Activated gamma-delta T cell (primary cell): ENCODE measurements at regions not wholly inside any gene's neighbourhood (a gene's known extent, or its start where the extent isn't known, plus 50 kb on each side); places are given as distances from the start of the nearest gene placed in this dataset.

Experiments
- DNase-seq: peaks from one replicate; lab custom pipeline; 2025; lab: John Stamatoyannopoulos, UW

DNA sequence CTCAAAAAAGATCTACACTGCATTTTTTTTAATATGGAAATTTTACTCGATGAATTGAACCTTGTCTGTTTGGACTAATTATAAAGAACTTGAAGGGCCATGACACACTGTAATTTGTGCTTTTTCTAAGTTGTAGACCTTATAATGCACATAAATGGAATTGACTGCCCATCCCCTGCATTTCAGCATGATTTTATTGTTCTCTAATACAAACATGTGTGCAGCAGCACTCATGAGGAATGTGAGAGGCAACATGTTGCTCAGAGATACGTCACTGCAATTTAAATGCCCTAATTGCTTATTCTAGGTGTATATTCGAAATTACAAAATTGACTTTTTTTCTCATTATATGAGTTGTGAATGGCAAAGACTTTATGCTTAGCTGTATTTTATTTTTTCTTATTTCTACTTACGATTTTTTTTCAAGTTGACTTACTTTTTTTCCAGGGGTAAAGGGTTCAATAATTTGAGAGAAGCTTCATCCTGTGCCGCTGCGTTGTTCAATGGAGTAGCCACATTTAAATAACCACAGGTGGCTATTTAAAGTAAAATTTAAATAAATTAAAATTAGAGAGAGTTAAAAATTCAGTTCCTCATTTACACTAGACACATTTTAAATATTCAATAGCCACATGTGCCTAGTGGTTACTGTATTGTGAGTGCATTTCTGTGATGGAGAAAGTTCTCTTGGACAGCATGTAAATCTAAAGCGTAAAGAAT is 1346.4 kb downstream of the ROBO1 start:
- DNase-seq: no peak

DNA sequence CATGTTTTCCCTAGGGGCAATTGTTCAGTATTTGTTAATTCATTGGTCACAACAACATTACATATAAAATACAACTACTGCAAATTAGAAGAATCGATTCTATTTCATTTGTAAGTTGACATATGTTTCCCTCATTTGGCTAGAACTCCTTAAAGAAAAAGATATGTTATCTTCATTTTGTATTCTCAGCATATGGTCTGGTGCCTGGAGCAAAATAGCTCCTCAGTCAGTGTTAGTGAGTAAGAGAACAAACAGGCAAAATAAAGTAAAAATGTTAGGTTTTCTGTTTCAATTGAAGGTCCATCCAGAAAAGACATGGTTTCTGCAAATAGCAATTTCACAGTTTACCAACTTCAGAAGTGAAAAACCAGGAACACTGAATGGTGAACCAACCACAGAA is 1343.1 kb downstream of the ROBO1 start:
- no peak for DNase-seq

DNA sequence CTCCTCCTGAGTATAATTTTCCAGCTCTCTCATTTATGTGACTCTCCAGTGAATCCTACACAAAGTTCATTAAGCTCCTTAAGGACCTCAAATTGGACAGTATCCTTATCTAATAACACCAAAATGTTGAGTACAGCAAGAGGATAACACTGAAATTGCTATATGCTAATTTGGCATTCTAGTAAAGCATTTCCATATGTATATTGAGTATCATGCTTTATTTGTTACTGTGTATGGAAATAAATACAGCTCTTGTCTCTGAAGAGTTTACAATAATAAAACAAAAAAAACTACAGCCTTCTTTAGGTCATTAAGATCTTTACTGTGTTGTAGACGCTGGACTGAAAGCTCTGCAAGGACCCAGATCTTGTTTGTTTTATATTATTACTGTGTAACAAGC is 1341.3 kb downstream of the ROBO1 start:
- DNase-seq: no peak

DNA sequence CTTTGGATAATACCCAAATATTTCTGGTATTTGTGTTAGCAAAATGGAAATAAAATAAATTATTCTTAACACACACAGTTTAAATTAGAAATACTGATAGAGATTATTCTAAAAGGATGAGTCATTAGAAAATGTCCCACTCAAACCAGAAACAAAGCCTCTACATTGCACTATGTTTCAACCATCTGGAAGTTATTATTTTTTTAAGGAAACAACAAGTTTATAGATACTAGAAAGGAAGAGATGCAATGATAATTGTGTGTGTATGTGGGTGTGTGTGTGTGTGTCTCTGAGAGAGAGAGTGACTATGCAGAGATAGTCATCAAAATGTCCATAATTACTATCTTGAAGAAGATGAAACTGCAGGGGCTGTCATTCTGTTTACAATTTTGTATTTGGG is 1340.5 kb downstream of the ROBO1 start:
- DNase-seq: no peak

GRCh38 chr3:78430741-78431140 is 1337.1 kb downstream of the ROBO1 start:
- no peak for DNase-seq

DNA sequence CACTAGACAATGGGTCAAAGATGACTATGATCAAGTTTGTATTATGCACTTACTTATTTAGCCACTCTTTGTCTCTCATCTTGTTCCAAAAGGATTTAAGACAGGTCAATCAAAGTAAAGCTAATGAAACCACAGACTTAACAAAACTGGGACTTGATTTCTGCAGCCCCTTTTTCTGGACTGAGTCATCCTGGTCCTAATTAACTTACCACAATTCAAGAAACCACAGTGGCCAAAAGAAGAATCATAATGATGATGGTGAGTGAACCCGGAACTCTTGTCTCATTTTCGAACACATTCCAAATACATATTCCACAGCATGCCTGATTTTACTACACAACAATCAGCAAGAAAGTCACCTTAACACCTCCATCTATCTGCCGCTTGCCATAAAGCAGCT is 1333.0 kb downstream of the ROBO1 start:
- no peak for DNase-seq

DNA sequence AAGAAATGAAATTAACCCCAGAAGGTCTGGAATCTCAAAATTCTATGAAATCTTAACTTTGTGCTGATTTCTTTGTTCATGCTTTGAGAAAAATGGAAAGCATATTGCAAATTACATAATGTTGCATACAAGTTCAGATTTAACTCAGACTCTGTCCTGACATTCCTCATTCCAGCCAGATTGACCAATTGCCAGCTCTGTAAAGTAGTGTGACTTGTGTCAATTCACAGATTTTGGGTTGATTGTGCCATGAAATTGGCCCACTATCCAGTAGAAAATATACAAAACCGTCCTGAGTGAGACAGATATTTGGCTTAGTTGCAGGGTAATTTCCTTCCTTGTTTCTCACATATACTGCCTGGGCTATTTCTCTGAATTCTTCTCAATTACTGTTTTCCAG is 1312.6 kb downstream of the ROBO1 start:
- no peak for DNase-seq

- DNase-seq: no peak
Observed at GRCh38 chr3:78455712-78456433, 1311.9 kb downstream of the ROBO1 start.

- DNase-seq: no peak
Observed at GRCh38 chr3:78459796-78460195, 1308.0 kb downstream of the ROBO1 start.

GRCh38 chr3:78462021-78462420 is 1305.8 kb downstream of the ROBO1 start:
- no peak for DNase-seq

DNA sequence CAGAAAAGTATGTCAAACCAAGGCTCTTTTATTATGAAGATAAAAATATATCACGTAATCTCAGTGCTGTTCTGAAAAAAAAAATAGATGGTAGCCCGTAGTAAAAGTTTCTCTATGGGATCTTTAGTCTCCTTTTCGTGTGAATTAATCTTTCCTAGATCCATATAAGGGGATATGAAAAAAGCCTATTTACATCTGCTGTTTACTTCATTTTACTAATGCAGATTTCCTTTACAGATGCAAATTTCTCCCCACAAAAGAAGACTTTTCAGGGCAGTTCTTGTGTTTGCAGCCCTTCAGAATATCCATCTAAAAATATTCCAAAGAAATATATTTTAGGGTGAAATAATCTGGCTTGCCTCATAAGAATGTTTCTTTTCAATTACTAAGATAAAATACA is 1291.7 kb downstream of the ROBO1 start:
- no peak for DNase-seq

- DNase-seq: no peak
Observed at GRCh38 chr3:78481050-78481449, 1286.7 kb downstream of the ROBO1 start.

GRCh38 chr3:78483090-78483489 is 1284.7 kb downstream of the ROBO1 start:
- no peak for DNase-seq

DNA sequence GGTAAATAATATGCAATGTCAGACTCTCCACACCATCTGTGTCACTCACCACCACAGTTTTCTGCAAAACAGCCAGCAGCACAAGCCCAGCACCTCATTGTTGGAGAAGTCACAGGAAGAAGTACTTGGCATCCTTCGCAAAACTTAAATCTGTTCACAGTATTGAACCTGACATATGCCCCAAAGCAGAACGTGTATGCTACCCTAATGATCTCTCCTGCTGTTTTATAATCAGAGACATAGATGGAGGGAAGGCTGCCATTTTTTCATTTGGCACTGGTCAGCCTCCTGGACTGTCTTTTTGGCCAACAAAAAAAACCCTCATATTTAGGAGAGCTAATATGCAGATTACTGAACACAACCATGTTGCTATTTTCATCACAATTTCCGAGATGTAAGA is 1272.9 kb downstream of the ROBO1 start:
- no peak for DNase-seq

DNA sequence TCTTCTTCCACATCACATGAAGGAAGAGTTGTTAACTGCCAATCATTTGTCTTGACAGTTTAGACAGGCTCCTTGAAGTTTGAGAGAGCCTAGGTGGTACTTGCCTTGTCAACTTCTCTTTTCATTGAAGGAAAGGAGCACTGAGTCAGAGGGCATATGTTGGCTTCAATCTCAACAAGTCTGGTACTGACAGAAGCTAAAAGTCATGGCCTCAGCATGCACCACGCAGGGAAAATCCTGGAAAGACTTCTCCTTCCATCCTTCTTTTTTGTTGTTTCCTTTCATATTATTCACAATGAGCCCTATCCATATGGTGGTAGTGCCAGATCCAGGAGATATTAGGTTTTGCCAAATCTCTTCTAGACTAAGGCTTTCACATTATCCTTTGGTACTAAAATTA is 1272.5 kb downstream of the ROBO1 start:
- DNase-seq: no peak

GRCh38 chr3:78496501-78496900 is 1271.3 kb downstream of the ROBO1 start:
- no peak for DNase-seq

- DNase-seq: no peak
Observed at GRCh38 chr3:78497021-78497420, 1270.8 kb downstream of the ROBO1 start.

- no peak for DNase-seq
Observed at GRCh38 chr3:78497767-78498166, 1270.0 kb downstream of the ROBO1 start.

DNA sequence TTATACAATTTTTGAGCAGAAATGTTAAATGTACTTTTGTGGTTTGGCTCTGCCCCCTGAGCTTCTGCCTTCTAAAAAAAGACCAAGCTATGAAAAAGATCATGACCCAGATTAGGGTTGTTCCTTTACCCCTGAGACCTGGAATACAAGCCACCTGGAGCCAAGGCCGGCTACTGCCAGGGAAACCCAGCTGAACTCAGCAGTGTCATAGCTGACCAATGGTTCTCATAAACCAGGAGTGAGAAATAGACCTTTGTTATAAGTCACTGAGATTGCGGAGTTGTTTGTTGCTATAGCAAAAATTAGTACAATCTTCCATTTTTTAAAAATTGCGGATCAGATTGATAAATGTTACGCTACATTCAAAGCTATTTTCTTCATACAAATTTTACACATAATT is 1261.7 kb downstream of the ROBO1 start:
- no peak for DNase-seq

- no peak for DNase-seq
Observed at GRCh38 chr3:78506581-78507195, 1261.1 kb downstream of the ROBO1 start.

DNA sequence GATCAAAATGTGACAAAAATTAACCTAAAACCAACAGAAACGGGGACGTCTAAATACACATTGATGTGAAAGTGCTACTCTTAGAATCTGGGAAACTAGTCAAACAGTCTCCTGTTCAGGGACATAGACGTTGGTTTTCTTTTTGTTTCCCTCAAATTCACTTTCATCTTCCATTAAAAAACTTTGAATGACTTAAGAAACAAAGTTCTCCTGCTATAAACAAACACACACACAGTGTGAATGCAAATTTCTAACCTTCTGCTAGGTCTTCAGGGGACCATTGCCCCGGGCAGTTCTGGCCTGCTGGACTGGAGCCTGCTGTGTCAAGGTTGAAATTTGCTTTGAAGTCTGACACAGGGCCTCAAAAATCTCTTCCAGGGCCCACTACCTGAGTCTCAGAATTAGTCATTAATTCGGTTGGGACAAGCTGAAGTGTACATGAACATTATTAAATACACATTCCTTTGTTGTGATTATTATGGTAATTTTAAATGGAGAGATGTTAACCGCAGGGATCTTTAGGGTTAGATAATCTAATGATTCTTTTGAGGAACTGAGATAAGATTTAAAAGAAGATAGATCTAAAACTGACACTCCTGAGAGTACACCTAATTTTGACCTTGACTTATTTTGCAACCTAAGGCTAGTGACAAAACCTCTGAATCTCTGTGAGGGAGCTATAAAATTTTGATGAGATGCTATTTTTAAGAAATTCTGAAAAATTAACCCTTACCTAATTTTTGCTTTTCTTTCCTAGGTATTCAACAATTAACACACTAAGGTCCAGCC is 1260.4 kb downstream of the ROBO1 start:
- no peak for DNase-seq

DNA sequence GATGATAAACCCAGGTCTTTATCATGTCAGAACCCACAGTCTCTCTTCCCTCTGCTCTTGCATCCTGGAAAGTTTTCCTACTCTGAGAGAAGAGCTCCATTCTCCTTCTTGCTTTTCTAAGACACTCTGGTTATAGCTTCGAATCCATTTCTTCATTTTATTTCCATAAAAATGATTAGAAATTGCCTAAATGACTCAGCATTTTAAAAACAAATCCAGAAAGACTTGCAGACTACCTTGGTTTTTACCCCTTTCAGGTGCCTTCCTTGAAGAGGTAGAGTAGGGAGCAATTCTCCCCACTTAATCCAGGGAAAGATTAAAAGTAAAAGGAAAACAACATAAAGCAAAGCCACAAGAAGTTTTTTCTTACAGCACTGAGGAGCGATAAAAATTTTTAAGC is 1256.0 kb downstream of the ROBO1 start:
- no peak for DNase-seq
